ENCODE measurements at regions not wholly inside any gene's neighbourhood (a gene's known extent, or its start where the extent isn't known, plus 50 kb on each side); places are given as distances from the start of the nearest gene placed in this dataset.
"Not testable (repeated sequence)": the region's sequence is repeated elsewhere in the genome, so short reads cannot be mapped to it uniquely, and the experiment has no call there.

DNA sequence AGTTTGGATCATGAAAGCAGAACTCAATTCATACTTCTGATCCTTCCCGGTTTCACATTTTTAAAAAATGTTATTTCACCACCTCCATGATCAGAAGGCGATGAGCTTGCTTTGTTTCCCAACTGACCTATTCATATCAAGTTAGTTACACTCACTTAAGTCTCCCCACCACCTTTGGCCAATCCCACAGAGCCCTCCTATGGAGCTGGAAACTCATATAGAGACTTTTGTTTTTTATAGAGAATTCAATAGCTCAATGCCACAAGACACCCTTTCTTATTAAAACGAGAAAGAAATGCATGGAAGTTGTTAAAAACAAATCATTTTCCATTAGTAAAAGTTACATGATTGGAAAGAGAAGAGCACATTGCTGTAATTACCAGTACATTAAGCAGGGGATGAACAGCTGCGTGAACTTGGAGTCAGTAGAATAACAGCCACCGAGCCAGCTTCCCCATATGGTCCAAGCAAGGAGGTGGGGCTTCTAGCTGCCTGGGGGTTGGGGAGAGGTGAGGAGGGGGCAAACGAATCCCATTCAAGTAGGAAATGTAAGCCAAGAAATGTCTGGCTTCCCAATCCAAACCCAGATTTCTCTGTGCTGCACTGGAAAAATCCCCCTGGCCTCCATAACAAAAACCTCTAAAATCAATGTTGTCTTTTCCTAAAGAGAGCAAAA, 614.5 kb downstream of the IRS1 start:
- DNase-seq = no peak

DNA sequence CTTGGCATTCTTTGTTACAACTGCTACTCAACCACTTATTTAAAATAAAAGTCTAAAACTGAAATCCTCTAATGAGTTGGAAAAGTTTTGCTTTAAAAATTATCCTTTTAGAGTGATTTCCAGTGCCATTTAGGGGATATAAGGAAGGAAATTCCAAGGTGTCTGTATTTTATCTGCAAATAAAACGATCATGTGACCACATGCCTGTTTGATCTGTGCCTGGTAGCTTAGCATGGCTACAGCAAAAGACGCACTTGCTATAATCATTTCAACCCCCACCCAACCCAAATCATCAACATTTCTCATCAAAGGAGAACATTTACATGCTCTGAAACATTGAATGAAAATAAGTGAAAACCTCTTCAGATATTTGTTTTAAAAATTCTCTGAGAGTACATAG, 615.1 kb downstream of the IRS1 start:
- DNase-seq = no peak

DNA sequence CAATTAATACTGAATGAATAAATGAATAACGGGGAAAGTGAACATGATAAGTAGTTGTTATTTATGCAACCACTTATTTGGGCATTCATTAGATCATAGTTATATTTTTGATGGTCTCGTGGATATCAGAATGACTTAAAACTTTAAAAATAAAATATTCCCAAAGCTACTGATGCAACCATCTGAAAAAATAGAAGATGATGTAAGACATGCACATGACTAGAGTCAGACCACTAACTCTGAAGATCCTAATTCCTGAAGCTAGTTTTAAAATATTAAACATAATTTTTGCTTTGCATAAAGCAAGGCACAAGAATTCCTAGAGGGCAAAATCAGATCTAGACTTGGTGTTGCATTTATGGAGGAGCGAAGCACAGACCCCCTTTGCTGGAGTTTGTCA, 616.1 kb downstream of the IRS1 start:
- no peak for DNase-seq

DNA sequence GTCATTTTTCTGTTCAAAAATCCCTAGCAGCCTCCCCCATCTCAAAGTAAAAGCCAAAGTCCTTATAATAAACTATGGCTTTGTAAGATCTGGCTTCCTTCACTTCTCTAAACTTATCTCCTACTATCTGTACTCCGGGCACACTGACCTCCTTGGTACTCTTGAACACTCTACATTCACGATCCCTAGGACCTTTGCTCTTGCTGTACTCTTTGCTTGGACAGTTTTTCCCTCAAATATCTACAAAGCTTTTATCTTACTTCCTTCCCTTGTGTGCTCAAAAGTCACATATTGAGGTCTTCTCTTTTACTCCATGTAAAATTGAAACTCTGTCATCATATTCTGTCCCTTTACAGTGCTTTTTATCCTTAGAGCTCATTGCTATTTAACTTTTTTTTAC, 616.6 kb downstream of the IRS1 start:
- DNase-seq = no peak

DNA sequence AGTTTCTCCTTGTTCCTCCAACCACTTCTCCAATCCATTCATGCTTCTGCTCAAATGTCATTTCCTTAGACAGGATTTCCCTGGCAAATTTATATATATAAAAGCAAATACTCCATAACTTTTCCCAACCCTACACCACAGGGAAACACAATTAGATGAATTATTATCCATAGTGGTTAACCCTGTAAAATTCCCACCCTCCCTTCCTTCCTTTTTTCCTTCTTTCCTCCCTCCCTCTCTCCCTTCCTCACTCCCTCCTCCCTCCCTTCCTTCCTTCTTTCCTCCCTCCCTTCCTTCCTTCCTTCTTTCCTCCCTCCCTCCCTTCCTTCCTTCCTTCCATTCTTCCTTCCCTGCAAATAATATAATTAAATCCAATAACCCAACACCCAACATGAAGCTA, 617.7 kb downstream of the IRS1 start:
- DNase-seq = no peak

- no peak for DNase-seq
Measured at GRCh38 chr2:226180281-226180884, 619.2 kb downstream of the IRS1 start.

DNA sequence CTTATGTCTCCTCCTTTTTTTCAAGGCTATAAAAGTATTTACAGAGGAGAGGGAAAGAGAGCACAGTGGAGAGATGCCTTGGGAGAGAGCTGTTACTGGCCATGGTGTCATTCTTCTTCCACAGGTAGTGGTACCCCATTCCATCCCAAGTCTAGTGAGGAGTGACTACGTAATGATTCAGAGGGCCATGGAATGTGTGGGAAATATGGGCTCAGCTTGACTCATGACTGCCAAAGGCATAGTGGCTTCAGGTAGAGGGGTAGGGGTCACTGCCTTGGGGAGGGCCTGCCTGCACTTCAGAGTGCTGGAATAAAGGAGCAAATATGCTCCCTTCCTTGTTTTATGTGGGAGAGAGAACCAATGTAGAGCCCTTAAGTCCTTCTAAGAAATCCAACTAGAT, 620.6 kb downstream of the IRS1 start:
- DNase-seq = no peak

GRCh38 chr2:226176283-226176984, 623.2 kb downstream of the IRS1 start:
- no peak for DNase-seq

- no peak for DNase-seq
Measured at GRCh38 chr2:226174390-226174789, 625.2 kb downstream of the IRS1 start.

DNA sequence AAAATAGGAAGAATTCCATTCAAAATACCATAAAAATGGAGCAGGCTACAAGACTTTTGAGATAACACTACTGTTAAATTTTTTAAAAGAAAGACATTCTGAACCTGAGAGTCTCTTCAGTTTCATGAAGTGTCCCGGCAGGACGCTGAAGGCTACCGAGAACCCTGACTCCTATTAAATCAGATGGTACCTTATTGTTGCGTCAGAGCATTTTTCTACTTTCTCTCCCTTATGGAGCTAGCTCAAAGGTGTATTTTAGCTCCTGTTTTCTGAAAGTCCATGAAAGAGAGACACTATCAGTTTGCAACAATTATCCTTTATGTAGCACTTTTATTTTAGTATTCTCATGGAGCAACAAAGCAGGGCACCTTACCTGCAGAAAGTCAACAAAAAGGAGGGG, 626.7 kb downstream of the IRS1 start:
- no peak for DNase-seq

DNA sequence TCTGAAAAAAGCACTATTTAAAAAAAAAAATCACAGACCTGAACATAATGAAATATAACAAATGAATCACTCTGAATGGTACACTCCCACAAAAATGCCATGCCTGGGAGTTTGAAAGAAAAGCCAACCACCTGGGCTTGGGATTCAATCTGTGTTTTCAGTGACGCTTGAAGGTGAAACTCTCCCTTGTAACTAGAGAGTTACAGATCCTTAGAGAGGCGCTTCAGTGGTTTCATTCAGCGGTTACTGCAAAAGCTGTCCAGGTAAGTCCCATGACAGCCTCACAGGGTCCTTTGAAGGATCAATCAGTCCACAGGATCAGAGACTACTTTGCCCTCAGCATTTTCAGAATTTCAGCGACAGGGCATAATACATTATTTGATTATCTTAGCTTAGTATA, 627.3 kb downstream of the IRS1 start:
- DNase-seq = no peak

DNA sequence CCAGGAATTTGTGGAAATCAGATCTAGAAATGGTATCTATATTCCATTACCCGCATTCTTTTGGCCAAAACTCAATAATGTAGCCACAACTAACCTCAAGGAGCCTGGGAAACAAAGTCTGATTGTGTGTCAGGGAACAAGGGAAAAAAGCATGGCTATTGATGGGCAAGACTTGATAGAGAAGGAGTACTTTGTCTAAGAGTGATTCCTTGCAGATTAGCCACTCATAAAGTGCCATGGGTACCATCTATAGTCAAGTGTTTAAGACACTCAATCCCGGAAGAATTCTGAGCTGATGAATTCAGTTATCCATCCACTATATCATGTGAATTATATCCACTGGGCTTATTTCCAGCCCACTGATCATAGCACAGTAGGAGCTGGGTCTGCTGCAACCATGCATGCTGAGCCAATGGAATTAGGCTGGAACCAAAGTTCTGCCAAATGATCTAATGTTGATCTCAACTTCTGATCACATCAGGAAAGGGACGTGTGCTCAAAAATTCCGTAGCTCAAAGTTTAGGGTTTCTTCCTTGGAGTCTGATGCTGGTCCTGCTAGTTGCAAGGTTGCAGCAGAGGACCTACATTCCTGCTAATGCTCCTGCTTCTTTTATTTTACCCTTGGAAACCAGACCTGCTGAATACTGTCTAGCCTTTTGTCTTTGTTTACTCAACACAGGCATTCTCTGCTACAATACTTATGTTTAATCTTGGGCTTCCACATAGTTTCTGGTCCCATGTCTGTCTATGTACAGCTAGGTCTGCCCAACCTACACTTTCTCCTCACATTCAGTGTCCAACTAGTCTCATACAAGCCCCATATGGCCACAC, 629.7 kb downstream of the IRS1 start:
- DNase-seq = no peak

- no peak for DNase-seq
Measured at GRCh38 chr2:226168496-226169160, 631.0 kb downstream of the IRS1 start.

- no peak for DNase-seq
Measured at GRCh38 chr2:226164512-226164911, 635.1 kb downstream of the IRS1 start.

DNA sequence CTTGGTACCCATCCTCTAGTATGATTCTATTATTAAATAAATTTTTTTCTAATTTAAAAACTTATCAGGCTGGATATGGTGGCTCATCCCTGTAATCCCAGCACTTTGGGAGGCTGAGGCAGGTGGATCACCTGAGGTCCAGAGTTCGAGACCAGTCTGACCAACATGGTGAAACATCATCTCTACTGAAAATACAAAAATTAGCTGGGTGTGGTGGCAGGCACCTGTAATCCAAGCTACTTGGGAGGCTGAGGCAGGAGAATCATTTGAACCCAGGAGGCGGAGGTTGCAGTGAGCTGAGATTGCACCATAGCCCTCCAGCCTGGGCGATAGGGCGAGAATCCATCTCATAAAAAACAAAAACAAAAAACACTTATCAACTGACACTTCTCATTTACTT, 639.0 kb downstream of the IRS1 start:
- not testable (repeated sequence) for DNase-seq

DNA sequence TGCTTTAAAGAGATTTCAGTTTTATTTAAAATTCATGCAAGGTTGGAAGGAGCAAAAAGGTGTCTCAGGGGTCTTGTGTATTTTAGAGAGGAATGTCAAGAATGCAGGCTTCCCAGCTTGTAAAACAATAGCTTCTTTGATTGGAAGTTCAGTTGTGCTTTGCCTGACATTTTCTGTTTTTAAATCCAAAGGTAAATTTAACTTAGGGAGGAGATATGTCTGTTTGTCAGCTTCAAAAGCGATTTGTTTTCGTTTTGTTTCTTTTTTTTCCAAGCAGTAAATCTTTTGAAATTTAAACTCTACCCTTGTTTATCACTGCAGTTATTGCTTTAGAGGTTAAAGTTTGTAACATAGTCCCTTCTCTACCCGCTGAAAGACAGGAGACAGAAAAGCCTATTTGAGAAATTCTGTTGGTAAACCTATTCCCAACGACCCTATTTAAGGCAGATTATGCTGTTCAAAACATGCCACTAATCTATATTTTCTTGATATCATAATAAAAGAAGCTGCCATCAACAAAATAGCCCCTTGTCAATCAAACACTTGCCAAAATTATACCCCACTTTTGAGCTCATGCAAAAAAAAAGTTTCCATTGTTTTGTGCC, 639.6 kb downstream of the IRS1 start:
- no peak for DNase-seq

DNA sequence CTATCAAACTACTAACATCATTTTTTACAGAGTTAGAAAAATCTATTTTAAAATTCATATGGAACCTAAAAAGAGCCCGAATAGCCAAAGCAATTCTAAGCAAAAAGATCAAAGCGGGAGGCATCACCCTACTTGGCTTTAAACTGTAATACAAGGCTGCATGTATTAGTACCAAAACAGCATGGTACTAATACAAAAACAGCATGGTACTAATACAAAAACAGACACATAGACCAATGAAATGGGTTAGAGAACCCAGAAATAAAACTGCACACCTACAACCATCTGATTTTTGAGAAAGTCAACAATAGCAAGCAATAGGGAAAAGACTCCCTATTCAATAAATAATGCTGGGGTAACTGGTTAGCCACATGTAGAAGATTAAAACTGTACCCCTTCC, 640.7 kb downstream of the IRS1 start:
- DNase-seq = no peak

DNA sequence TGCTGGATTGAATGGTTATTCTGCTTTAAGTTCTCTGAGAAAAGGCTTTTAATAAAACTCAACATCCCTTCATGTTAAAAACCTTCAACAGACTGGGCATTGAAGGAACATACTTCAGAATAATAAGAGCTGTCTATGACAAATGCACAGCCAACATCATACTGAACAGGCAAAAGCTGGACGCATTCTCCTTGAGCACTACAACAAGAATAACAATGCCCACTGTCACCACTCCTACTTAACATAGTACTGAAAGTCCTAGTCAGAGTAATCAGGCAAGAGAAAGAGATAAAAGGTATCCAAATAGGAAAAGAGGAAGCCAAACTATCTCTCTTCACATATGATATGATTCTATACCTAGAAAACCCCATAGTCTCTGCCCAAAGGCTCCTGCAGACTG, 641.4 kb downstream of the IRS1 start:
- DNase-seq = no peak

DNA sequence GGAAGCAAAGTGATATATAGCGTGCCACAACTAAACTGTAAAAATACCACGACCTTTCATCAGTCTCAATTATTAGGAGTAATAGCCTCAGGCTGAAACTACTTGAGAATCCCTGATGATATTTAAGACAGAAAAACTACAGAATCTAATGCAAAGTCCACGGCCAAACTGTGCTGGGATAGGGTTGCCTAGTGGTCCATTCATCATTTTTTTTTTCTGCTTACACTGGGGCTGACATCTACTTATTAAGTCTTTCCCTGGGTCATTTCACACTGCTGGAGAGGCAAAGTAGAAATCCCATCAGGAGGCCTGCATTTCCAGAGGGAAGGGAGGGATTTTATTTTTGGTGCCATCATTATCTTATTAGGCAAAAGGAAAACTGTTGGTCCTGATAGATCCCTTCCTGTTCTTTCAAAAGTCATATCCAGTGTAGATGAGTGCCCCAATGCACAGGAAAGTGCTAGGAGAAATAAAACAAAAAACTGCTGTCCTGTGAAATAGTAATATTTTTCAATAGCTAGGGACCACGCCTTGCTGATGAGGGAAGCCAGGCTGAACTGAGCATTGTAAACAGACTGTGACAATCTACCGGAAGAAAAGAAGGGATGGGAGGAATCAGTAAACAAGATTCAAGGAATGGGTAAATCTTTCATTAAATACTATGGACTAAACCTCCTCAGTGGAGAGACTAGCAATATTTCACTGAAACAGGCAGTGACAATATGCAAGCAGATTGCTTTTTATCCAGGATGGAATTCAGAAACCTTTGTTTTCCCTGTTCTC, 644.3 kb downstream of the IRS1 start:
- DNase-seq = no peak

GRCh38 chr2:226154610-226155009, 645.0 kb downstream of the IRS1 start:
- DNase-seq = no peak

- DNase-seq = no peak
Measured at GRCh38 chr2:226153553-226153952, 646.1 kb downstream of the IRS1 start.

GRCh38 chr2:226151157-226151556, 648.5 kb downstream of the IRS1 start:
- no peak for DNase-seq
